Lower leg skin (tissue), 4 donors: ENCODE measurements at regions not wholly inside any gene's neighbourhood (a gene's known extent, or its start where the extent isn't known, plus 50 kb on each side); places are given as distances from the start of the nearest gene placed in this dataset.
"Not testable (repeated sequence)": the region's sequence is repeated elsewhere in the genome, so short reads cannot be mapped to it uniquely, and the experiment has no call there.

Experiments used
- DNase-seq, 2 donors: peaks; one replicate each; pipeline ENCODE4 v3.0.0-alpha.2; 2019; ENCODE audit warnings: low spot score in 2 of 2
- H3K4me3 ChIP-seq: fragments of 200-600 bp; sonication (generic); 2 replicates; pipeline ENCODE4 v1.5.1; 2017; ENCODE audit warnings: mild to moderate bottlenecking, low read depth; ENCODE audit not compliant: poor library complexity, severe bottlenecking
- CTCF ChIP-seq, 3 donors: fragments of 450-650 bp; IDR thresholded peaks; one replicate each; pipeline ENCODE4 v1.5.1; 2016; ENCODE audit warnings: antibody characterized with exemption in 3 of 3, mild to moderate bottlenecking in 3 of 3, moderate library complexity in 2 of 3
- POLR2A ChIP-seq, 2 donors: fragments of 450-650 bp; IDR thresholded peaks; one replicate each; pipeline ENCODE4 v1.6.1; 2016 to 2017; ENCODE audit warnings: antibody characterized with exemption in 2 of 2, mild to moderate bottlenecking in 1 of 2, moderate library complexity in 1 of 2
- WGBS, 2 donors: methylation state at CpG; one replicate each; pipeline ENCODE4 v1.1.5; 2018; 5-methylcytosine and 5-hydroxymethylcytosine counted together
- intact Hi-C: fragments of 100-400 bp; cut with DNase I; formaldehyde crosslinking; loops from one replicate; pipeline ENCODE4 v1.15.0; 2023; ENCODE audit warnings: low total_unique reads

- intact Hi-C loops = no loop called here
- TF ChIP-seq POLR2A (IDR thresholded peaks at IDR 0.05) = no peak
- no peak for TF ChIP-seq CTCF (IDR thresholded peaks at IDR 0.05)
- DNase-seq = no peak
- H3K4me3 ChIP-seq = no peak overlapping the region
- WGBS, 2 donors = 85 to 87% methylated on average over 3 of the region's 3 CpGs
Measured at GRCh38 chrX:40988100-40988499, 97.1 kb upstream of the USP9X start.

- H3K4me3 ChIP-seq, DNase-seq, intact Hi-C loops: not testable (repeated sequence)
- 94 to 96% methylated on average over 2 of the region's 2 CpGs for WGBS, 2 donors
Measured at GRCh38 chrX:40993395-40993794, 91.8 kb upstream of the USP9X start.

- no peak overlapping the region for H3K4me3 ChIP-seq
- intact Hi-C loops = no loop called here
- WGBS, 2 donors = 10 to 24% methylated on average over 3 of the region's 3 CpGs
- TF ChIP-seq CTCF (IDR thresholded peaks at IDR 0.05) (no peak), POLR2A (IDR thresholded peaks at IDR 0.05) (no peak)
- peak; percentile 20 to 34 for DNase-seq
Measured at GRCh38 chrX:40996886-40997530, 88.2 kb upstream of the USP9X start.

- TF ChIP-seq POLR2A (IDR thresholded peaks at IDR 0.05) = no peak
- no peak for TF ChIP-seq CTCF (IDR thresholded peaks at IDR 0.05)
- no peak overlapping the region for H3K4me3 ChIP-seq
- intact Hi-C loops = no loop called here
- DNase-seq = peak in 1 of 2 donors; percentile 37
- 79 to 93% methylated on average over 4 to 5 of the region's 5 CpGs for WGBS, 2 donors
Measured at GRCh38 chrX:40998123-40998522, 87.1 kb upstream of the USP9X start.

GRCh38 chrX:41001327-41001726 lies 83.9 kb upstream of the USP9X start:
- peak in 1 of 2 donors; percentile 59 for DNase-seq
- TF ChIP-seq CTCF (IDR thresholded peaks at IDR 0.05) = no peak
- TF ChIP-seq POLR2A (IDR thresholded peaks at IDR 0.05) = no peak
- H3K4me3 ChIP-seq = no peak overlapping the region
- intact Hi-C loops = no loop called here

- intact Hi-C loops = no loop called here
- 78% methylated on average over 5 to 6 of the region's 6 CpGs for WGBS, 2 donors
- H3K4me3 ChIP-seq = no peak overlapping the region
- peak in 1 of 2 donors; percentile 56 for DNase-seq
- TF ChIP-seq POLR2A (IDR thresholded peaks at IDR 0.05) (no peak), CTCF (IDR thresholded peaks at IDR 0.05) (no peak)
Measured at GRCh38 chrX:41002026-41002425, 83.2 kb upstream of the USP9X start.
